Heart right ventricle (tissue), 16 donors: ENCODE measurements at regions not wholly inside any gene's neighbourhood (a gene's known extent, or its start where the extent isn't known, plus 50 kb on each side); places are given as distances from the start of the nearest gene placed in this dataset.

Experiments used
- ATAC-seq, 8 donors: fragments of 200-7000 bp; cut with Tn5 transposase; one replicate each; pipeline ENCODE4 v1.9.1; 2020; ENCODE audit warnings: mild to moderate bottlenecking in 8 of 8, moderate library complexity in 8 of 8, moderate number of reproducible peaks in 1 of 8
- DNase-seq, 2 donors: peaks; one replicate each; pipeline ENCODE4 v3.0.0-alpha.2; 2020
- H3K27ac ChIP-seq, 10 donors: fragments of 200-600 bp; sonication (generic) in 2 of 10; one replicate each; pipeline versions ENCODE4 v1.5.0 to v1.8.0; 2020 to 2022; ENCODE audit warnings: mild to moderate bottlenecking in 3 of 10
- H3K27me3 ChIP-seq, 7 donors: fragments of 200-600 bp; one replicate each; pipeline ENCODE4 v1.8.0; 2021 to 2022; ENCODE audit warnings: mild to moderate bottlenecking in 2 of 7
- H3K36me3 ChIP-seq, 9 donors: fragments of 200-600 bp; sonication (generic) in 1 of 9; one replicate each; pipeline versions ENCODE4 v1.5.0 to v1.8.0; 2020 to 2022; ENCODE audit warnings: mild to moderate bottlenecking in 2 of 9
- H3K4me1 ChIP-seq, 9 donors: fragments of 200-600 bp; sonication (generic) in 1 of 9; one replicate each; pipeline versions ENCODE4 v1.5.0 to v1.8.0; 2020 to 2022; ENCODE audit warnings: mild to moderate bottlenecking in 4 of 9
- H3K4me3 ChIP-seq, 10 donors: fragments of 200-600 bp; sonication (generic) in 2 of 10; one replicate each; pipeline versions ENCODE4 v1.5.0 to v1.8.0; 2020 to 2022; ENCODE audit warnings: mild to moderate bottlenecking in 7 of 10, moderate library complexity in 2 of 10
- H3K9me3 ChIP-seq, 11 donors: fragments of 200-600 bp in 10 of 11; sonication (generic) in 2 of 11; one replicate each; pipeline versions ENCODE4 v1.5.0 to v1.8.0; 2013 to 2022; ENCODE audit warnings: mild to moderate bottlenecking in 2 of 11, control low read depth in 1 of 11, moderate library complexity in 1 of 11
- CTCF ChIP-seq, 9 donors: fragments of 200-600 bp; sonication (generic) in 2 of 9; IDR thresholded peaks; one replicate each; pipeline versions ENCODE4 v1.5.0 to v1.8.0; 2021 to 2022; ENCODE audit warnings: antibody characterized with exemption in 9 of 9, mild to moderate bottlenecking in 5 of 9, moderate library complexity in 1 of 9
- WGBS, 2 donors: extraction: QIAGEN DNeasy Blood & Tissue Kit; methylation state at CpG; one replicate each; pipeline ENCODE4 v1.1.7; 2013; ENCODE audit warnings: inconsistent platforms in 1 of 2; 5-methylcytosine and 5-hydroxymethylcytosine counted together
- intact Hi-C, 10 donors: fragments of 100-400 bp; cut with DNase I; formaldehyde crosslinking; loops; one replicate each; pipeline versions ENCODE4 v1.11.1 to v1.14.2; 2022
- donor health status: Arrhythmogenic right ventricular cardiomyopathy.
- donor health status: ischemic (EF 13 %, LVEDD 7.1; RV severe dilation, severe dysfunction).
- donor health status: healthy with polysubstance abuse.
- donor health status: DM: no; HTN: yes; CAD: no.
- donor health status: DM: no; HTN: no; CAD: no.
- donor health status: ischemic (EF 25% LVEDD 6.9; RV normal size, moderate dysfunction).
- donor health status: ischemic (EF 25% LVEDD 5.7; RV mildly dilated, moderate dysfunction).
- donor health status: healthy.
- donor health status: DM: yes; HTN: yes; CAD: no.
- donor health status: Ischemic cardiomyopathy.
- donor health status: ischemic (EF 35%, LVEDD 5.7; RV mildly dilated, moderate dysfunction).
- donor health status: nonischemic (EF 11% LVEDD 7.7; RV severe dilation, severe dysfunction).
- donor health status: DM: yes; HTN: yes; CAD: no.
- donor health status: PGD.
- donor health status: ischemic (EF 29% LVEDD 5.4; RV normal size, mild dysfunction).
- donor health status: nonischemic (EF 23%, LVEDD 6.1; RV moderate dilation, normal function).

- no peak for TF ChIP-seq CTCF (IDR thresholded peaks at IDR 0.05)
- Histone ChIP-seq H3K27me3 (no peaks in the 10 kb centered on the region), H3K36me3 (no peaks in the 10 kb centered on the region), H3K4me1 (peaks cover 5 to 64% (median 29%) of the 10 kb centered on the region in 9 donors), H3K9me3 (peaks cover 0 to 6% (median 0%) of the 10 kb centered on the region in 11 donors), H3K4me3 (no peak overlapping the region), H3K27ac (peak overlapping the region; percentile 16 to 87 (median 70))
- DNase-seq (no peak), ATAC-seq (no peak)
- intact Hi-C loops, result loop anchor here in 3 of 10 donors (5.0 to 10.0 kb wide), 4 partner anchors 54 to 76 kb away; partner anchors contain the start of gene VLDLR (in 1 of the 3)
Observed at GRCh38 chr9:2568689-2569088, 52.9 kb upstream of the VLDLR start.

- H3K36me3 ChIP-seq, result no peaks in the 10 kb centered on the region
- H3K27ac ChIP-seq, result peak overlapping the region in 9 of 10 donors; percentile 29 to 87 (median 85)
- H3K9me3 ChIP-seq, result peaks cover 0 to 6% (median 0%) of the 10 kb centered on the region in 11 donors
- peak in 3 of 9 donors; percentile 28 to 35 (median 31) for TF ChIP-seq CTCF (IDR thresholded peaks at IDR 0.05)
- peak; percentile 86 to 96 (median 94) for ATAC-seq
- peak; percentile 92 to 95 for DNase-seq
- WGBS, 2 donors, result 13 to 15% methylated on average over 7 of the region's 7 CpGs
- peaks cover 5 to 74% (median 23%) of the 10 kb centered on the region in 9 donors for H3K4me1 ChIP-seq
- H3K27me3 ChIP-seq, result no peaks in the 10 kb centered on the region
- no peak overlapping the region for H3K4me3 ChIP-seq
- intact Hi-C loops, result loop anchor here in 7 of 10 donors (2.0 to 10.0 kb wide), 5 partner anchors 36 to 74 kb away; partner anchors contain the start of gene VLDLR (in 5 of the 7)
Observed at GRCh38 chr9:2570615-2571479, 50.7 kb upstream of the VLDLR start.
